CD4-positive, alpha-beta T cell (primary cell): ENCODE measurements at regions not wholly inside any gene's neighbourhood (a gene's known extent, or its start where the extent isn't known, plus 50 kb on each side); places are given as distances from the start of the nearest gene placed in this dataset.

Experiments used
- ATAC-seq: fragments of 200-7000 bp; cut with Tn5 transposase; one replicate; pipeline ENCODE4 v1.10.0; 2022; ENCODE audit warnings: mild to moderate bottlenecking; ENCODE audit not compliant: poor library complexity
- CTCF ChIA-PET: fragments of 350-600 bp; sonication (Branson Sonifier 250); formaldehyde crosslinking; loops from one replicate; lab custom pipeline; 2021; ENCODE audit warnings: antibody characterized with exemption, inconsistent platforms; lab: Charles Lee
- POLR2A ChIA-PET: fragments of 350-600 bp; sonication (Branson Sonifier 250); formaldehyde crosslinking; loops from one replicate; lab custom pipeline; 2021; ENCODE audit warnings: antibody characterized with exemption, inconsistent platforms; lab: Charles Lee
- DNase-seq, 14 experiments: peaks; one replicate each; pipeline ENCODE4 v3.0.0-alpha.2; 2013 to 2020; ENCODE audit warnings: mixed read lengths in 2 of 14
- H3K27ac ChIP-seq, 2 donors: one replicate each; pipeline versions ENCODE4 v1.5.1 to v1.7.0; 2013; ENCODE audit warnings: low read length in 2 of 2, low read depth in 1 of 2, mild to moderate bottlenecking in 1 of 2
- H3K27me3 ChIP-seq, 2 experiments: 1 replicate in 1 of 2; 2 replicates in 1 of 2; pipeline versions ENCODE4 v1.6.1 to v1.7.0; 2013; ENCODE audit warnings: low read length in 2 of 2, control low read depth in 1 of 2, mild to moderate bottlenecking in 1 of 2, moderate library complexity in 1 of 2; ENCODE audit not compliant: insufficient read depth in 2 of 2, control insufficient read depth in 1 of 2
- H3K36me3 ChIP-seq: one replicate; pipeline ENCODE4 v1.6.1; 2013; ENCODE audit warnings: low read length, control low read depth; ENCODE audit not compliant: insufficient read depth
- H3K4me1 ChIP-seq: one replicate; pipeline ENCODE4 v1.6.1; 2013; ENCODE audit warnings: low read length, control low read depth; ENCODE audit not compliant: insufficient read depth
- H3K4me3 ChIP-seq: one replicate; pipeline ENCODE4 v1.5.1; 2013; ENCODE audit warnings: mild to moderate bottlenecking, low read length, moderate library complexity
- H3K9me3 ChIP-seq, 2 experiments: 1 replicate in 1 of 2; 2 replicates in 1 of 2; pipeline versions ENCODE4 v1.6.1 to v1.7.0; 2013; ENCODE audit warnings: low read length in 2 of 2, mild to moderate bottlenecking in 2 of 2, control low read depth in 1 of 2, moderate library complexity in 1 of 2; ENCODE audit not compliant: control insufficient read depth in 1 of 2, insufficient read depth in 1 of 2
- H3K27ac Mint-ChIP-seq: one replicate; pipeline ENCODE4 v1.8.0; 2020; ENCODE audit warnings: mixed read lengths
- H3K27me3 Mint-ChIP-seq: one replicate; pipeline ENCODE4 v1.8.0; 2021; ENCODE audit warnings: mixed read lengths
- H3K36me3 Mint-ChIP-seq: one replicate; pipeline ENCODE4 v1.8.0; 2021; ENCODE audit warnings: low read depth, mixed read lengths
- H3K4me1 Mint-ChIP-seq: one replicate; pipeline ENCODE4 v1.8.0; 2021; ENCODE audit warnings: low read depth, mixed read lengths
- H3K4me3 Mint-ChIP-seq: one replicate; pipeline ENCODE4 v1.8.0; 2020; ENCODE audit warnings: mild to moderate bottlenecking, mixed read lengths
- H3K9me3 Mint-ChIP-seq: one replicate; pipeline ENCODE4 v1.8.0; 2020; ENCODE audit warnings: mixed read lengths
- intact Hi-C, 2 experiments: fragments of 100-400 bp; cut with DNase I in 1 of 2; cut with micrococcal nuclease in 1 of 2; formaldehyde crosslinking; loops; one replicate each; pipeline versions ENCODE4 v1.15.1 to v1.9.0; 2023 to 2025; cut with DNase I, micrococcal nuclease
- TF ChIP-seq, protein P1 (sequence below): fragments of 200-600 bp; IDR thresholded peaks from one replicate; pipeline ENCODE4 v1.8.0; 2022; ENCODE audit warnings: antibody characterized with exemption, mild to moderate bottlenecking

DNA sequence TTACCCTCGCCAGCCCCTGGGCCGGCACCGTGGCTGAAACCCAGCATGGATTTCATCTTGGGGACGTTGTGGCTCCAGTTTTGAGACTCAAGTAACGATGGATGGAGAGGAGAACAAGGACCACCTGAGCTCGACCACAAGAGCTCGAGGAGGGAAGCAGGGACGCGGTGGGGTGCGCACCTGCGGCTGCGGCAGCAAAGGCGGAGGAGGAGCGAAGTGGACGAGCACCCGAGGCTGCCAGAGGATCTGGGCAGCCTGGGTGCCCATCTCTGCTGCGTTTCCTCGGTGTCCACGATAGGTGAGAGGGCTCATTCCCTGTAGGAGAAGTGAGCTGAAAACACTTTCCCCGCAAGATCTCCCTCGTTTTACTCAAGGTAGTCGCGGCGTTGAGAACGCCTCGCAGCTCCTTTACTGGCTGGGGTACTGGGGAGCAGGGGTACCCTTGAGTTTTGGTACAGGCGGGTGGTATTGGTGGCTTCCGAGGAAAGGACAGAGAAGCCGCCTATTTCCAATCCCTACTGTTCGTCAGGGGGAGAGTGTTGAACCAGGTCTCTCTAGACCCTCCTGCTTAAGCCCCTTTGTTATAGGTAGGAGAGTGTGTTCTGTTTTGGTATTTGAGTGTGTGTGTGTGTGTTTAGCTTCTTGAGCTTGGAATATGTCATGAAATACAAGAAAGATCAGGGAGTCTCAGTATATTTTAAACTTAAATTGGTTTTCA, 137.7 kb downstream of the TRIM27 start:
- Histone ChIP-seq H3K9me3 (peaks cover 28 to 60% of the 10 kb centered on the region in 2 experiments), H3K4me3 (no peak overlapping the region), H3K36me3 (no peaks in the 10 kb centered on the region), H3K27me3 (peaks cover 86 to 90% of the 10 kb centered on the region in 2 experiments), H3K27ac (no peak overlapping the region), H3K4me1 (peaks cover 8% of the 10 kb centered on the region)
- Mint-ChIP-seq H3K4me1 (peaks cover 6% of the 10 kb centered on the region), H3K9me3 (peaks cover 13% of the 10 kb centered on the region), H3K4me3 (no peak overlapping the region), H3K27ac (no peak overlapping the region), H3K27me3 (peaks cover 100% of the 10 kb centered on the region), H3K36me3 (peaks cover 12% of the 10 kb centered on the region)
- ChIA-PET POLR2A (no interaction called here), CTCF (no interaction called here)
- intact Hi-C loops, result loop anchor here in 1 of 2 experiments (5.0 to 10.0 kb wide), 2 partner anchors 51 to 1114 kb away; no protein-coding TSS in a partner anchor
- DNase-seq (no peak), ATAC-seq (no peak)
- TF ChIP-seq, protein P1, sequence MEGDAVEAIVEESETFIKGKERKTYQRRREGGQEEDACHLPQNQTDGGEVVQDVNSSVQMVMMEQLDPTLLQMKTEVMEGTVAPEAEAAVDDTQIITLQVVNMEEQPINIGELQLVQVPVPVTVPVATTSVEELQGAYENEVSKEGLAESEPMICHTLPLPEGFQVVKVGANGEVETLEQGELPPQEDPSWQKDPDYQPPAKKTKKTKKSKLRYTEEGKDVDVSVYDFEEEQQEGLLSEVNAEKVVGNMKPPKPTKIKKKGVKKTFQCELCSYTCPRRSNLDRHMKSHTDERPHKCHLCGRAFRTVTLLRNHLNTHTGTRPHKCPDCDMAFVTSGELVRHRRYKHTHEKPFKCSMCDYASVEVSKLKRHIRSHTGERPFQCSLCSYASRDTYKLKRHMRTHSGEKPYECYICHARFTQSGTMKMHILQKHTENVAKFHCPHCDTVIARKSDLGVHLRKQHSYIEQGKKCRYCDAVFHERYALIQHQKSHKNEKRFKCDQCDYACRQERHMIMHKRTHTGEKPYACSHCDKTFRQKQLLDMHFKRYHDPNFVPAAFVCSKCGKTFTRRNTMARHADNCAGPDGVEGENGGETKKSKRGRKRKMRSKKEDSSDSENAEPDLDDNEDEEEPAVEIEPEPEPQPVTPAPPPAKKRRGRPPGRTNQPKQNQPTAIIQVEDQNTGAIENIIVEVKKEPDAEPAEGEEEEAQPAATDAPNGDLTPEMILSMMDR, result no peak

GRCh38 chr6:28789553-28790083, 134.2 kb downstream of the TRIM27 start:
- Mint-ChIP-seq H3K27me3 (peaks cover 99% of the 10 kb centered on the region), H3K4me3 (no peak overlapping the region), H3K4me1 (peaks cover 13% of the 10 kb centered on the region), H3K27ac (no peak overlapping the region), H3K9me3 (peaks cover 18% of the 10 kb centered on the region), H3K36me3 (peaks cover 21% of the 10 kb centered on the region)
- no peaks in the 10 kb centered on the region for H3K36me3 ChIP-seq
- no peak overlapping the region for H3K27ac ChIP-seq
- no peak overlapping the region for H3K4me3 ChIP-seq
- peaks cover 3% of the 10 kb centered on the region for H3K4me1 ChIP-seq
- DNase-seq (no peak), ATAC-seq (no peak)
- TF ChIP-seq, protein P1, result no peak
- ChIA-PET POLR2A (no interaction called here), CTCF (no interaction called here)
- peaks cover 40 to 57% of the 10 kb centered on the region in 2 experiments for H3K9me3 ChIP-seq
- peaks cover 91 to 98% of the 10 kb centered on the region in 2 experiments for H3K27me3 ChIP-seq
- intact Hi-C loops, result loop anchor here (5.0 to 10.0 kb wide), 3 partner anchors 45 to 1117 kb away; no protein-coding TSS in a partner anchor

- peaks cover 3% of the 10 kb centered on the region for H3K4me1 ChIP-seq
- H3K4me3 ChIP-seq, result no peak overlapping the region
- H3K27ac ChIP-seq, result no peak overlapping the region
- CTCF ChIA-PET, result no interaction called here
- intact Hi-C loops, result loop anchor here in 1 of 2 experiments (10.0 kb wide), 1 partner anchor 46 kb away; no protein-coding TSS in a partner anchor
- Mint-ChIP-seq H3K4me3 (no peak overlapping the region), H3K36me3 (peaks cover 21% of the 10 kb centered on the region), H3K9me3 (peaks cover 15% of the 10 kb centered on the region), H3K27ac (no peak overlapping the region), H3K4me1 (peaks cover 13% of the 10 kb centered on the region), H3K27me3 (peaks cover 99% of the 10 kb centered on the region)
- H3K9me3 ChIP-seq, result peaks cover 51 to 52% of the 10 kb centered on the region in 2 experiments
- TF ChIP-seq, protein P1, result no peak
- POLR2A ChIA-PET, result no interaction called here
- no peaks in the 10 kb centered on the region for H3K36me3 ChIP-seq
- peaks cover 98% of the 10 kb centered on the region in 2 experiments for H3K27me3 ChIP-seq
- no peak for ATAC-seq
- DNase-seq, result no peak
Measured at GRCh38 chr6:28791002-28791383, 132.8 kb downstream of the TRIM27 start.
